ENCODE measurements at regions not wholly inside any gene's neighbourhood (a gene's known extent, or its start where the extent isn't known, plus 50 kb on each side); places are given as distances from the start of the nearest gene placed in this dataset.

DNA sequence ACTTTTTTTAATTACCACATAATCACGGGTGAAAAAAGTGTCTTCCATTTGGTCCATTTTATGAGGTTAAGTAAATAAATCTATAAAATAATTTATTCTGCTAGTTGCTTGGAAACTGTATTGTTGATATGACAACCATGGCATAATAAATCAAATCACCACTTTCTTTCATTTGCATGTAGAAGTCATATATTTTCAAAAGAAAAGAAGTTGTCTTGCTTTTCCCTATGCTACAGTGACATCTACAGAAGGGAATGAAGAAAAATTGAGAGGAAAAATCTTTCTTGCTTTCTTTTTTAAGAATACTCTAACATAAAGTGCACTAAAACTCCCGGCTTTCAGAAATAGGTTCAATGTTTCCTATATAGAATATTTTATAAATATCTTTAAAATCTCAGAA is 228.5 kb downstream of the ZBBX start:
- intact Hi-C loops (cut with micrococcal nuclease) = no loop called here

DNA sequence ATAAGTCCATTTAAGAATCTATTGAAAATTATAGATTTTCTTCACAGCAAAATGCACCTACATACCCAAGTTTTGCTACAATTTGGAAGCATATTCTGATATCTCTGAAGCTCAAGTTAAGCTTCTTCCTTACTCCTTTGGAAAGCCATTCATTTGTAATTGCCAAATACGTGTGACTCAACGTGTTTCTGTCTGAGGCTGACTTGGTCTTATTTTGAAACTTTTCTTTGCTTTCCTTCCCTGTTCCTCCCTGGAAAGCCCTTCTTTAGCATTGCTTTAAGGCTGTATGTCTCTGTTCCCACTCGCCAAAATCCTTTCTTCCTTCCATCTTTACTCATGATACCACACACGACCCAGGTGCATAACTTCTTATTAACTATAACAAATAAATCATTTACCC is 232.0 kb downstream of the ZBBX start:
- Histone ChIP-seq H3K9me3 (replicated peaks) (no peaks in the 10 kb centered on the region), H3K27ac (replicated peaks) (no peak overlapping the region), H3K4me1 (no peaks in the 10 kb centered on the region), H3K4me3 (no peak overlapping the region), H3K36me3 (no peaks in the 10 kb centered on the region), H3K27me3 (ENCODE audit: low read depth) (no peaks in the 10 kb centered on the region)
- intact Hi-C loops (cut with micrococcal nuclease) = no loop called here
- no peak for DNase-seq
- TF ChIP-seq, protein P1, sequence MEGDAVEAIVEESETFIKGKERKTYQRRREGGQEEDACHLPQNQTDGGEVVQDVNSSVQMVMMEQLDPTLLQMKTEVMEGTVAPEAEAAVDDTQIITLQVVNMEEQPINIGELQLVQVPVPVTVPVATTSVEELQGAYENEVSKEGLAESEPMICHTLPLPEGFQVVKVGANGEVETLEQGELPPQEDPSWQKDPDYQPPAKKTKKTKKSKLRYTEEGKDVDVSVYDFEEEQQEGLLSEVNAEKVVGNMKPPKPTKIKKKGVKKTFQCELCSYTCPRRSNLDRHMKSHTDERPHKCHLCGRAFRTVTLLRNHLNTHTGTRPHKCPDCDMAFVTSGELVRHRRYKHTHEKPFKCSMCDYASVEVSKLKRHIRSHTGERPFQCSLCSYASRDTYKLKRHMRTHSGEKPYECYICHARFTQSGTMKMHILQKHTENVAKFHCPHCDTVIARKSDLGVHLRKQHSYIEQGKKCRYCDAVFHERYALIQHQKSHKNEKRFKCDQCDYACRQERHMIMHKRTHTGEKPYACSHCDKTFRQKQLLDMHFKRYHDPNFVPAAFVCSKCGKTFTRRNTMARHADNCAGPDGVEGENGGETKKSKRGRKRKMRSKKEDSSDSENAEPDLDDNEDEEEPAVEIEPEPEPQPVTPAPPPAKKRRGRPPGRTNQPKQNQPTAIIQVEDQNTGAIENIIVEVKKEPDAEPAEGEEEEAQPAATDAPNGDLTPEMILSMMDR (IDR thresholded peaks at IDR 0.05; ENCODE audit: borderline replicate concordance) = no peak

More for the DNA sequence above, 228.5 kb downstream of the ZBBX start:
- TF ChIP-seq, protein P1 (IDR thresholded peaks at IDR 0.05; ENCODE audit: borderline replicate concordance) = peak; percentile 30
- Histone ChIP-seq H3K27me3 (ENCODE audit: low read depth) (no peaks in the 10 kb centered on the region), H3K27ac (replicated peaks) (no peak overlapping the region), H3K4me3 (no peak overlapping the region), H3K36me3 (no peaks in the 10 kb centered on the region), H3K9me3 (replicated peaks) (peaks cover 18% of the 10 kb centered on the region), H3K4me1 (no peaks in the 10 kb centered on the region)
- no peak for DNase-seq

DNA sequence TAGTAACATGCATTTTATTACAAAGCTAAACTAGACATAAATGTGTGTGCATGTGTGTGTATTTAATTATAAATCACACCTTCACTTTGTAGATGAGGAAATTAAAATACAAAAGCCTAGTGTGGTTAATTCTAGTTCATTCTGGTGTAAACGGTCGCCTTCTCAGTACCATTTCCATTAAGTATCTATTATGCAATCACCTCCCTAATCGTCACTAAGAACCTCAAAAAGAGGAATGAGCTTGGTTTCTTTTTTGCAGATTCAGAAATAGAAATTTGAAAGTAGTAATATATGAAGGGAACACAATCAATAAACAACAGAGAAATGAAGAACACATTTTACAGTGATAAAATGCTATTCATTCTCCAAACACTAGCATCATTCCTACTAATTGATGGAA is 233.2 kb downstream of the ZBBX start:
- DNase-seq = no peak
- intact Hi-C loops (cut with micrococcal nuclease) = no loop called here
- Histone ChIP-seq H3K36me3 (no peaks in the 10 kb centered on the region), H3K9me3 (replicated peaks) (no peaks in the 10 kb centered on the region), H3K27ac (replicated peaks) (no peak overlapping the region), H3K4me3 (no peak overlapping the region), H3K4me1 (no peaks in the 10 kb centered on the region), H3K27me3 (ENCODE audit: low read depth) (no peaks in the 10 kb centered on the region)
- TF ChIP-seq, protein P1 (IDR thresholded peaks at IDR 0.05; ENCODE audit: borderline replicate concordance) = no peak

DNA sequence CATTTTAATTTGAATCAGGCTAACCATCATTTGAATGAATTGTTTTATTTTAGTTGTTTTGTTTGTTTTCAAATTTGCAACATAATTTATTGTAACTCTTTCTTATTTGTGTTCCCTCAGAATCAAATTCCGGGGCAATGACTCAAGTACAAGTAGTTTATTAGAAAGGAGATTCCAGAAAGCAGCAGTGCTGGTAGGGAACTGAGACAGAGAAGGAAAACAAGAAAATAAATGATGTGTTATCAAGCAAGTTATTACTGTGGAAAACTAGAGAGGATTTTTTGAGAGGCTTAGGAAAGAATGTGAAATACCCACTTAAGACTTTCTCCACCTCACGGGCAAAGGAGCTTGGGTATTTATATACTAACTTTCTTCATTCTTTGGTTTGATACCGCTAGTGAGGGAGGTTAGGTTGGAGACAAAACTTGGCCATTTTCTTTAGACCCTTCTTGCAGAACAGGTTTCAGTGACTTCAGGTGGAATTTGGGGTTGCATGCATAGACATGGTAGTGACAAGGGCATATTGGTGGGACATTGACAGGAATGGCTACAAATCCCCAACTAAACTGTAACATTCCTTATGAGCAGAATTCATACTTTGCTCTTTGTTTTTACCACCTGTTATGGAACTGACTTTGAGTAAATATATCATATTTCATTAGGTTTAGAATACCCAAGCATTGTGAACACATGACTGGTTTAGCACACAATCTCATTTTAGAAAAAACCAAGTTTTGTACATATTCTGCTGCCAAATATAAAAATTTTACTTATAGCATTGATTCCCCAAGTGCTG is 254.3 kb downstream of the ZBBX start:
- Histone ChIP-seq H3K36me3 (no peaks in the 10 kb centered on the region), H3K4me3 (no peak overlapping the region), H3K4me1 (no peaks in the 10 kb centered on the region), H3K27ac (replicated peaks) (no peak overlapping the region), H3K9me3 (replicated peaks) (peaks cover 5% of the 10 kb centered on the region), H3K27me3 (ENCODE audit: low read depth) (no peaks in the 10 kb centered on the region)
- no peak for DNase-seq
- intact Hi-C loops (cut with micrococcal nuclease) = no loop called here
- TF ChIP-seq, protein P1 (IDR thresholded peaks at IDR 0.05; ENCODE audit: borderline replicate concordance) = no peak

- no peaks in the 10 kb centered on the region for H3K36me3 ChIP-seq
- no peak overlapping the region for H3K27ac ChIP-seq (replicated peaks)
- H3K9me3 ChIP-seq (replicated peaks) = peaks cover 5% of the 10 kb centered on the region
- DNase-seq = no peak
- no peak overlapping the region for H3K4me3 ChIP-seq
- TF ChIP-seq, protein P1 (IDR thresholded peaks at IDR 0.05; ENCODE audit: borderline replicate concordance) = no peak
- no peaks in the 10 kb centered on the region for H3K27me3 ChIP-seq (ENCODE audit: low read depth)
- intact Hi-C loops (cut with micrococcal nuclease) = no loop called here
- no peaks in the 10 kb centered on the region for H3K4me1 ChIP-seq
Measured at GRCh38 chr3:167120828-167121227, 259.3 kb downstream of the ZBBX start.

Data from left ventricle myocardium inferior (tissue), 1 donor.